GM23248 (cell line): ENCODE measurements at regions not wholly inside any gene's neighbourhood (a gene's known extent, or its start where the extent isn't known, plus 50 kb on each side); places are given as distances from the start of the nearest gene placed in this dataset.

Experiments
- DNase-seq: peaks from one replicate; pipeline ENCODE4 v3.0.0-alpha.2; 2015
- H2AFZ ChIP-seq: fragments of 200-600 bp; sonication (generic); 2 replicates; pipeline ENCODE4 v1.6.1; 2016; ENCODE audit warnings: antibody characterized with exemption
- H3F3A ChIP-seq: fragments of 200-600 bp; sonication (generic); 2 replicates; pipeline ENCODE4 v1.6.1; 2016; ENCODE audit warnings: mild to moderate bottlenecking, antibody characterized with exemption, mixed run types; ENCODE audit not compliant: insufficient read depth
- H3K27ac ChIP-seq: fragments of 200-600 bp; sonication (generic); 2 replicates; pipeline ENCODE4 v1.5.1; 2016; ENCODE audit warnings: mild to moderate bottlenecking
- H3K27me3 ChIP-seq: fragments of 200-600 bp; sonication (generic); replicated peaks from 2 replicates; pipeline ENCODE4 v1.6.1; 2016; ENCODE audit warnings: mild to moderate bottlenecking; ENCODE audit not compliant: insufficient read depth
- H3K36me3 ChIP-seq: fragments of 200-600 bp; sonication (generic); 2 replicates; pipeline ENCODE4 v1.6.1; 2016; ENCODE audit warnings: low read depth, mild to moderate bottlenecking
- H3K4me1 ChIP-seq: fragments of 200-600 bp; sonication (generic); 2 replicates; pipeline ENCODE4 v1.6.1; 2016; ENCODE audit warnings: mild to moderate bottlenecking; ENCODE audit not compliant: insufficient read depth
- H3K4me2 ChIP-seq: fragments of 200-600 bp; sonication (generic); one replicate; pipeline ENCODE4 v1.6.1; 2016; ENCODE audit warnings: mild to moderate bottlenecking; ENCODE audit not compliant: unreplicated experiment
- H3K4me3 ChIP-seq: fragments of 200-600 bp; sonication (generic); 2 replicates; pipeline ENCODE4 v1.5.1; 2016; ENCODE audit warnings: mild to moderate bottlenecking
- H3K79me2 ChIP-seq: fragments of 200-600 bp; sonication (generic); 2 replicates; pipeline ENCODE4 v1.6.1; 2016; ENCODE audit warnings: mild to moderate bottlenecking; ENCODE audit not compliant: insufficient read depth
- H3K9ac ChIP-seq: fragments of 200-600 bp; sonication (generic); 2 replicates; pipeline ENCODE4 v1.6.1; 2016; ENCODE audit warnings: mild to moderate bottlenecking
- H3K9me2 ChIP-seq: fragments of 200-600 bp; sonication (generic); 2 replicates; pipeline ENCODE4 v1.6.1; 2016; ENCODE audit warnings: mixed run types, mild to moderate bottlenecking, moderate library complexity; ENCODE audit not compliant: insufficient read depth
- H3K9me3 ChIP-seq: fragments of 200-600 bp; sonication (generic); one replicate; pipeline ENCODE4 v1.6.1; 2017; ENCODE audit warnings: low read depth
- H4K20me1 ChIP-seq: fragments of 200-600 bp; sonication (generic); 2 replicates; pipeline ENCODE4 v1.6.0; 2016; ENCODE audit not compliant: insufficient read depth
- EZH2 ChIP-seq: fragments of 200-600 bp; sonication (generic); IDR thresholded peaks from 2 replicates; pipeline ENCODE4 v1.6.1; 2018; ENCODE audit warnings: antibody characterized with exemption, mild to moderate bottlenecking; ENCODE audit not compliant: insufficient read depth, poor library complexity, severe bottlenecking
- EZH2phosphoT487 ChIP-seq: fragments of 200-600 bp; sonication (generic); IDR thresholded peaks from 2 replicates; pipeline ENCODE4 v1.6.1; 2018; ENCODE audit warnings: antibody characterized with exemption, moderate library complexity, mild to moderate bottlenecking, low read depth; ENCODE audit not compliant: insufficient read depth
- WGBS, 2 experiments: methylation state at CpG; one replicate each; pipeline ENCODE4 v1.1.6; 2015 to 2017; ENCODE audit warnings: low lambda C conversion rate in 2 of 2, low coverage in 1 of 2; ENCODE audit errors: missing lambda C conversion rate in 2 of 2; 5-methylcytosine and 5-hydroxymethylcytosine counted together
- in situ Hi-C: fragments of 300-500 bp; cut with MboI; formaldehyde crosslinking; loops from 2 replicates; pipeline ENCODE4 v1.15.0; 2020

- Histone ChIP-seq H3K4me3 (no peak overlapping the region), H4K20me1 (no peaks in the 10 kb centered on the region), H3K9ac (no peak overlapping the region), H2AFZ (no peak overlapping the region), H3K9me2 (no peaks in the 10 kb centered on the region), H3K27me3 (no peaks in the 10 kb centered on the region), H3F3A (no peaks in the 10 kb centered on the region), H3K27ac (no peak overlapping the region), H3K4me2 (no peak overlapping the region), H3K4me1 (no peaks in the 10 kb centered on the region), H3K9me3 (no peaks in the 10 kb centered on the region), H3K79me2 (no peaks in the 10 kb centered on the region), H3K36me3 (no peaks in the 10 kb centered on the region)
- TF ChIP-seq EZH2phosphoT487 (no peak), EZH2 (no peak)
- in situ Hi-C loops = no loop called here
- 18% methylated on average over 2 of the region's 2 CpGs for WGBS, 2 experiments
- DNase-seq = no peak
These were observed 59.2 kb upstream of the TFAP2D start for GRCh38 chr6:50654155-50654554.

- Histone ChIP-seq H2AFZ (no peak overlapping the region), H3K4me1 (no peaks in the 10 kb centered on the region), H3K9me2 (no peaks in the 10 kb centered on the region), H3K36me3 (no peaks in the 10 kb centered on the region), H3K27ac (no peak overlapping the region), H3K4me2 (no peak overlapping the region), H3K27me3 (no peaks in the 10 kb centered on the region), H3F3A (no peaks in the 10 kb centered on the region), H4K20me1 (no peaks in the 10 kb centered on the region), H3K9me3 (no peaks in the 10 kb centered on the region), H3K79me2 (no peaks in the 10 kb centered on the region), H3K9ac (no peak overlapping the region), H3K4me3 (no peak overlapping the region)
- no peak for TF ChIP-seq EZH2
- no peak for TF ChIP-seq EZH2phosphoT487
- in situ Hi-C loops = no loop called here
- peak; percentile 50 for DNase-seq
- 3 to 7% methylated on average over 4 of the region's 4 CpGs for WGBS, 2 experiments
These were observed 57.4 kb upstream of the TFAP2D start for GRCh38 chr6:50655848-50656453.

GRCh38 chr6:50657513-50657912 is 55.8 kb upstream of the TFAP2D start:
- no peaks in the 10 kb centered on the region for H3K27me3 ChIP-seq
- H3K4me2 ChIP-seq = no peak overlapping the region
- WGBS, 2 experiments = 36 to 44% methylated on average over 1 of the region's 1 CpG
- no peak overlapping the region for H3K4me3 ChIP-seq
- TF ChIP-seq EZH2 (no peak), EZH2phosphoT487 (no peak)
- H4K20me1 ChIP-seq = no peaks in the 10 kb centered on the region
- no peak overlapping the region for H3K9ac ChIP-seq
- in situ Hi-C loops = no loop called here
- H3K36me3 ChIP-seq = no peaks in the 10 kb centered on the region
- H3K4me1 ChIP-seq = no peaks in the 10 kb centered on the region
- H3K27ac ChIP-seq = no peak overlapping the region
- no peak overlapping the region for H2AFZ ChIP-seq
- no peaks in the 10 kb centered on the region for H3K9me2 ChIP-seq
- no peaks in the 10 kb centered on the region for H3F3A ChIP-seq
- H3K79me2 ChIP-seq = no peaks in the 10 kb centered on the region
- no peak for DNase-seq
- no peaks in the 10 kb centered on the region for H3K9me3 ChIP-seq

- no peak overlapping the region for H3K4me3 ChIP-seq
- H4K20me1 ChIP-seq = no peaks in the 10 kb centered on the region
- no peaks in the 10 kb centered on the region for H3F3A ChIP-seq
- no peaks in the 10 kb centered on the region for H3K9me2 ChIP-seq
- H3K27me3 ChIP-seq = no peaks in the 10 kb centered on the region
- no peaks in the 10 kb centered on the region for H3K36me3 ChIP-seq
- no peak for TF ChIP-seq EZH2
- no peak for TF ChIP-seq EZH2phosphoT487
- no peak overlapping the region for H3K4me2 ChIP-seq
- 2 to 3% methylated on average over 2 of the region's 2 CpGs for WGBS, 2 experiments
- H3K9me3 ChIP-seq = no peaks in the 10 kb centered on the region
- H2AFZ ChIP-seq = no peak overlapping the region
- H3K4me1 ChIP-seq = no peaks in the 10 kb centered on the region
- no peak overlapping the region for H3K27ac ChIP-seq
- no peak for DNase-seq
- in situ Hi-C loops = no loop called here
- H3K79me2 ChIP-seq = no peaks in the 10 kb centered on the region
- no peak overlapping the region for H3K9ac ChIP-seq
These were observed 54.8 kb upstream of the TFAP2D start for GRCh38 chr6:50658561-50658960.

- Histone ChIP-seq H3K9ac (no peak overlapping the region), H3K4me3 (no peak overlapping the region), H2AFZ (no peak overlapping the region), H3K9me2 (no peaks in the 10 kb centered on the region), H3K79me2 (no peaks in the 10 kb centered on the region), H4K20me1 (no peaks in the 10 kb centered on the region), H3K4me2 (no peak overlapping the region), H3K27me3 (no peaks in the 10 kb centered on the region), H3K36me3 (no peaks in the 10 kb centered on the region), H3F3A (no peaks in the 10 kb centered on the region), H3K27ac (no peak overlapping the region), H3K9me3 (no peaks in the 10 kb centered on the region), H3K4me1 (no peaks in the 10 kb centered on the region)
- in situ Hi-C loops = no loop called here
- WGBS, 2 experiments = 17 to 20% methylated on average over 1 of the region's 1 CpG
- TF ChIP-seq EZH2phosphoT487 (no peak), EZH2 (no peak)
- DNase-seq = no peak
These were observed 51.7 kb upstream of the TFAP2D start for GRCh38 chr6:50661636-50662035.
